CD4-positive, alpha-beta T cell (primary cell): ENCODE measurements at regions not wholly inside any gene's neighbourhood (a gene's known extent, or its start where the extent isn't known, plus 50 kb on each side); places are given as distances from the start of the nearest gene placed in this dataset.

Experiments
- ATAC-seq: fragments of 200-7000 bp; cut with Tn5 transposase; one replicate; pipeline ENCODE4 v1.10.0; 2022; ENCODE audit warnings: mild to moderate bottlenecking; ENCODE audit not compliant: poor library complexity
- CTCF ChIA-PET: fragments of 350-600 bp; sonication (Branson Sonifier 250); formaldehyde crosslinking; loops from one replicate; lab custom pipeline; 2021; ENCODE audit warnings: antibody characterized with exemption, inconsistent platforms; lab: Charles Lee
- POLR2A ChIA-PET: fragments of 350-600 bp; sonication (Branson Sonifier 250); formaldehyde crosslinking; loops from one replicate; lab custom pipeline; 2021; ENCODE audit warnings: antibody characterized with exemption, inconsistent platforms; lab: Charles Lee
- DNase-seq, 14 experiments: peaks; one replicate each; pipeline ENCODE4 v3.0.0-alpha.2; 2013 to 2020; ENCODE audit warnings: mixed read lengths in 2 of 14
- H3K27ac ChIP-seq, 2 donors: one replicate each; pipeline versions ENCODE4 v1.5.1 to v1.7.0; 2013; ENCODE audit warnings: low read length in 2 of 2, low read depth in 1 of 2, mild to moderate bottlenecking in 1 of 2
- H3K27me3 ChIP-seq, 2 experiments: 1 replicate in 1 of 2; 2 replicates in 1 of 2; pipeline versions ENCODE4 v1.6.1 to v1.7.0; 2013; ENCODE audit warnings: low read length in 2 of 2, control low read depth in 1 of 2, mild to moderate bottlenecking in 1 of 2, moderate library complexity in 1 of 2; ENCODE audit not compliant: insufficient read depth in 2 of 2, control insufficient read depth in 1 of 2
- H3K36me3 ChIP-seq: one replicate; pipeline ENCODE4 v1.6.1; 2013; ENCODE audit warnings: low read length, control low read depth; ENCODE audit not compliant: insufficient read depth
- H3K4me1 ChIP-seq: one replicate; pipeline ENCODE4 v1.6.1; 2013; ENCODE audit warnings: low read length, control low read depth; ENCODE audit not compliant: insufficient read depth
- H3K4me3 ChIP-seq: one replicate; pipeline ENCODE4 v1.5.1; 2013; ENCODE audit warnings: mild to moderate bottlenecking, low read length, moderate library complexity
- H3K9me3 ChIP-seq, 2 experiments: 1 replicate in 1 of 2; 2 replicates in 1 of 2; pipeline versions ENCODE4 v1.6.1 to v1.7.0; 2013; ENCODE audit warnings: low read length in 2 of 2, mild to moderate bottlenecking in 2 of 2, control low read depth in 1 of 2, moderate library complexity in 1 of 2; ENCODE audit not compliant: control insufficient read depth in 1 of 2, insufficient read depth in 1 of 2
- H3K27ac Mint-ChIP-seq: one replicate; pipeline ENCODE4 v1.8.0; 2020; ENCODE audit warnings: mixed read lengths
- H3K27me3 Mint-ChIP-seq: one replicate; pipeline ENCODE4 v1.8.0; 2021; ENCODE audit warnings: mixed read lengths
- H3K36me3 Mint-ChIP-seq: one replicate; pipeline ENCODE4 v1.8.0; 2021; ENCODE audit warnings: low read depth, mixed read lengths
- H3K4me1 Mint-ChIP-seq: one replicate; pipeline ENCODE4 v1.8.0; 2021; ENCODE audit warnings: low read depth, mixed read lengths
- H3K4me3 Mint-ChIP-seq: one replicate; pipeline ENCODE4 v1.8.0; 2020; ENCODE audit warnings: mild to moderate bottlenecking, mixed read lengths
- H3K9me3 Mint-ChIP-seq: one replicate; pipeline ENCODE4 v1.8.0; 2020; ENCODE audit warnings: mixed read lengths
- intact Hi-C, 2 experiments: fragments of 100-400 bp; cut with DNase I in 1 of 2; cut with micrococcal nuclease in 1 of 2; formaldehyde crosslinking; loops; one replicate each; pipeline versions ENCODE4 v1.15.1 to v1.9.0; 2023 to 2025; cut with DNase I, micrococcal nuclease
- TF ChIP-seq, protein P1 (sequence below): fragments of 200-600 bp; IDR thresholded peaks from one replicate; pipeline ENCODE4 v1.8.0; 2022; ENCODE audit warnings: antibody characterized with exemption, mild to moderate bottlenecking

DNA sequence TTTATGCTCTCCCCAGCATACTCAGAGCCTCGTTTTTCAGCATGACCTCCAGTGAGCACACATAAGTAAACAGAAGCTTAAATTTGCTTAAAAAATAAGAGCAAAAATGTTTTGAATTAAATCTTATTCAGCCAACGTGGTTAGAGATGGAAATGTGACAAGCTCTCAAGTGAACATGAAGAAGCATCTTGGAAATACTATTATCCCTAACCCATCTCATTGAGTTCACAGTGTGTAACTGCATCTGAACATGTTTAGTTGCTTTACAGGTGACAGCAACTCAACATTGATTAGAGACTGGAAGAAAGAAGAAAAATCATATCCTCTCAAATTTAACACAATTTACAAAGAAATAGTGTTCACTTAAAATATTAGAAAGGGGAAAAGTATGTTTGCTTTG, 1785.1 kb downstream of the MAT2B start:
- no peaks in the 10 kb centered on the region for H3K36me3 Mint-ChIP-seq
- no peaks in the 10 kb centered on the region for H3K27me3 Mint-ChIP-seq
- no peak overlapping the region for H3K27ac Mint-ChIP-seq
- ChIA-PET POLR2A (no interaction called here), CTCF (no interaction called here)
- Histone ChIP-seq H3K27ac (no peak overlapping the region), H3K9me3 (peaks cover 0 to 10% of the 10 kb centered on the region in 2 experiments), H3K4me1 (no peaks in the 10 kb centered on the region), H3K27me3 (no peaks in the 10 kb centered on the region), H3K4me3 (no peak overlapping the region), H3K36me3 (no peaks in the 10 kb centered on the region)
- peaks cover 8% of the 10 kb centered on the region for H3K9me3 Mint-ChIP-seq
- intact Hi-C loops, result no loop called here
- TF ChIP-seq, protein P1, sequence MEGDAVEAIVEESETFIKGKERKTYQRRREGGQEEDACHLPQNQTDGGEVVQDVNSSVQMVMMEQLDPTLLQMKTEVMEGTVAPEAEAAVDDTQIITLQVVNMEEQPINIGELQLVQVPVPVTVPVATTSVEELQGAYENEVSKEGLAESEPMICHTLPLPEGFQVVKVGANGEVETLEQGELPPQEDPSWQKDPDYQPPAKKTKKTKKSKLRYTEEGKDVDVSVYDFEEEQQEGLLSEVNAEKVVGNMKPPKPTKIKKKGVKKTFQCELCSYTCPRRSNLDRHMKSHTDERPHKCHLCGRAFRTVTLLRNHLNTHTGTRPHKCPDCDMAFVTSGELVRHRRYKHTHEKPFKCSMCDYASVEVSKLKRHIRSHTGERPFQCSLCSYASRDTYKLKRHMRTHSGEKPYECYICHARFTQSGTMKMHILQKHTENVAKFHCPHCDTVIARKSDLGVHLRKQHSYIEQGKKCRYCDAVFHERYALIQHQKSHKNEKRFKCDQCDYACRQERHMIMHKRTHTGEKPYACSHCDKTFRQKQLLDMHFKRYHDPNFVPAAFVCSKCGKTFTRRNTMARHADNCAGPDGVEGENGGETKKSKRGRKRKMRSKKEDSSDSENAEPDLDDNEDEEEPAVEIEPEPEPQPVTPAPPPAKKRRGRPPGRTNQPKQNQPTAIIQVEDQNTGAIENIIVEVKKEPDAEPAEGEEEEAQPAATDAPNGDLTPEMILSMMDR, result no peak
- no peak for DNase-seq
- ATAC-seq, result no peak
- H3K4me1 Mint-ChIP-seq, result no peaks in the 10 kb centered on the region
- H3K4me3 Mint-ChIP-seq, result no peak overlapping the region

DNA sequence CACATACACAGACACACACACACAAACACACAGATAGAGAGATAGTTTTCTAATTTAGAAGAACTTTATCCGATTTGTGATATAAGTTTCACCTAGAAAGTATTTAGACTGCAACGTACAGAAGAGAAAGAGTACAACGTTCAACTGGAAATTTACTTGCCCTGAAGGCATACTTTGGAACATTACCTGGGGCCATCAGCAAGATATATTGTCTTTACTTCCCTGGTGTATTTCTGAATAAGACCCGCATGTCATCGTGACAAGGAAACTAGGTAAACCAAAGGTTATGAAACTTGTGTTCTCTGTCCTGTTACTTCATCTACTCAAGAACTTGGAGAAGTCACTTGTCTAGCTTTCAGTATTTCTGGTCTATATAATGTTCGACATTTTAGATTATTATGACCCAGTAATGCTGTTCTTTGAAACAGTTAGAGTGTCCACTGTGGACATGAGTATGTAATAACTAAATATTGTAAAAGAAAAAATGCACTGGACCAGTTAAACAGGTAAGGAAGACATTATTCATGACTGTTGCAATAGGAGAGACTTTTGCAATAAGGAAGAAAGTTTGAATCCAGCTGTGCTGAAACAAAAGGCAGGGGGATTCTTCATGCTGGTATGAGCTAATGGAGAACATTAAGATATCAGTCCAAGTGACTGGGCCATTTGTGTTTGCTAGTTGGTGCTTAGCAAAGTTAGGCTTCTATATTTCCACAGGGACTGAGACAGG, 1791.1 kb downstream of the MAT2B start:
- DNase-seq (no peak), ATAC-seq (no peak)
- ChIA-PET CTCF (no interaction called here), POLR2A (no interaction called here)
- H3K36me3 ChIP-seq, result no peaks in the 10 kb centered on the region
- Mint-ChIP-seq H3K4me3 (no peak overlapping the region), H3K4me1 (no peaks in the 10 kb centered on the region), H3K27ac (no peak overlapping the region), H3K27me3 (no peaks in the 10 kb centered on the region), H3K9me3 (peaks cover 14% of the 10 kb centered on the region), H3K36me3 (no peaks in the 10 kb centered on the region)
- TF ChIP-seq, protein P1, result no peak
- H3K27ac ChIP-seq, result no peak overlapping the region
- H3K4me1 ChIP-seq, result no peaks in the 10 kb centered on the region
- intact Hi-C loops, result no loop called here
- no peak overlapping the region for H3K4me3 ChIP-seq
- H3K9me3 ChIP-seq, result peaks cover 0 to 4% of the 10 kb centered on the region in 2 experiments
- no peaks in the 10 kb centered on the region for H3K27me3 ChIP-seq

DNA sequence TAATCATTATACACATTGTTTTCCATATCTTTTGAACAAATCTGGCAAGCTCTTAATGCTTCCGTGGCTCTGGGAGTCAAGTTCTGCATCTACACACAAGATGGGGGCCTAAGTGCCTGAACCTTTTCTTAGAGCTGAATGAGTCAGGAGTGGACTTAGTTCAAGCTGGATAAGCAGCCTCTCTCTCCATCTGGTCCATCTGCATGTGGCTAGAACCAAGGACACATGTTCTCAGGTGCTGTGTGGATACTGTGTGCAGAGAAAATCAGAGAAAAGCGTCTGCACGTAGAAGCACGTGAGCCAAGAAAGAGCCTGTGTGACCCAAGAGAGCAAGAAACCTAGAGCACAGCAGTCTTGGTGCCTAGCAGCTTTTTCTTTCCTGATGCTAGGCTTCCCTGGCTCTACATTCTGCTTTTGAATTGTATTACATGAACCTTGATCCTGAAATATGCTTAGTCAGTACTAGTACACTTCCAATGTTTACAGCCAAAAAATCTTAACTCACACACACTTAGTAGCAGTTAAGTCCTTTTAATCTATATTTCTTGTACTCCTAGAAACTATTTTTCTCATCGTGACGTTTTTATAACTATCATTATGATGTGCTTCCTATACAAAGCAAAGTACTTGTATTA, 1798.9 kb downstream of the MAT2B start:
- Mint-ChIP-seq H3K4me1 (no peaks in the 10 kb centered on the region), H3K9me3 (peaks cover 14% of the 10 kb centered on the region), H3K4me3 (no peak overlapping the region), H3K27me3 (no peaks in the 10 kb centered on the region), H3K36me3 (no peaks in the 10 kb centered on the region), H3K27ac (no peak overlapping the region)
- TF ChIP-seq, protein P1, result no peak
- intact Hi-C loops, result no loop called here
- H3K4me3 ChIP-seq, result no peak overlapping the region
- no peaks in the 10 kb centered on the region for H3K27me3 ChIP-seq
- ChIA-PET POLR2A (no interaction called here), CTCF (no interaction called here)
- H3K36me3 ChIP-seq, result no peaks in the 10 kb centered on the region
- H3K4me1 ChIP-seq, result no peaks in the 10 kb centered on the region
- ATAC-seq (no peak), DNase-seq (no peak)
- H3K9me3 ChIP-seq, result no peaks in the 10 kb centered on the region
- no peak overlapping the region for H3K27ac ChIP-seq
